HG02885 (cell line): ENCODE measurements at regions not wholly inside any gene's neighbourhood (a gene's known extent, or its start where the extent isn't known, plus 50 kb on each side); places are given as distances from the start of the nearest gene placed in this dataset.

Experiments used
- ATAC-seq: cut with Tn5 transposase; IDR thresholded peaks from one replicate; pipeline ENCODE4 v1.9.1; 2021; ENCODE audit warnings: mild to moderate bottlenecking; ENCODE audit not compliant: unreplicated experiment, poor library complexity

DNA sequence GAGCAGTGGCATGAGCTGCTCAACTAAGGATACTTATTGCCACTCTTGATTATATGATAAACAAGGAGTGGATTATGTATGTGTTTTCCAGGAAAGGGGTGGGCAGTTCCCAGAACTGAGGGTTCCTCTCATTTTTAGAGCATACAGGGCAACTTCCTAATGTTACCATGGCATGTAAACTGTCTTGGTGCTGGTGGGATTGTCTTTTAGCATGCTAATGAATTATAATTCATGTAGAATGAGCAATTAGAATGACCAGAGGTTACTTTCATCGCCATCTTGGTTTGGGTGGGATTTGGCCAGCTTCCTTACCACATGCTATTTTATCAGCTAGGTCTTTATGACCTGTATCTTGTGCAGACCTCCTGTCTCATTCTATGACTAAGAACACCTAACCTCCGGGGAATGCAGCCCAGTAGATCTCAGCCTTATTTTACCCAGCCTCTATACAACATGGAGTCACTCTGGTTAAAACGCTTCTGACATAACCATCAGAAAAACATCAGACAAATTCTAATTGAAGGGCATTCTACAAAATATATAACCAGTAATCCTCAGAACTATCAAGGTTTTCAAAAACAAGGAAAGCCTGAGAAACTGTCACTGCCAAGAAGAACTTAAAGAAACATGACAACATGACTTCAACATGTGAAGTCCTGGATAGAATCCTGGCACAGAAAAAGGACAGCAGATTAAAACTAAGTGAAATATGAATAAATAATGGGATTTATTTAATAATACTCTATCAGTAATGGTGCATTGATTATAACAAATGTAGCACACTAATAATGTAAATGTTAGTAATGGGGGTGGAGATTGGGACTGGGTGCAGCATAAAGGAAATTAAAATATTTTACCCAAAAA, 365.0 kb downstream of the SEMA3D start:
- ATAC-seq: no peak

- ATAC-seq: no peak
Observed at GRCh38 chr7:84820481-84820880, 366.4 kb downstream of the SEMA3D start.

- no peak for ATAC-seq
Observed at GRCh38 chr7:84817016-84817415, 369.8 kb downstream of the SEMA3D start.

DNA sequence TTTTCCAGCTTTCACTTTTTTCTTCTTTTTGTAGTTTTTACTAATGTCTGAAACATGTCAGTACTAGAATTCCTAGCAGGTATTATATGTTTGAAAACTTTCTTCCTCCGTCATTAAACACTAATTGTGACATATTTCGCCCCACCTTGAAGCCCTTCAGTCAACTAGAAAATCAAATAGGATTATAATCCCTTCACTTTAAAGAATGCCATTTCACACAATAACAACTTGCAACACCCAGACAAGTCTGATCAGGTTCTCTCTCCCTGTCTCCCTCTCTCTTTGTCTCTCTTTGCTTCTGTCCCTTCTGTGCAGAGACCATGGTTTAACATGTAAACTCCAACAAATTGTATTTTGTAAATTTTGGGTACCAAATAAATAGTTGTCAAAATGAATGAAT, 373.5 kb downstream of the SEMA3D start:
- no peak for ATAC-seq

- ATAC-seq: no peak
Observed at GRCh38 chr7:84812021-84812420, 374.8 kb downstream of the SEMA3D start.

GRCh38 chr7:84811362-84811761, 375.5 kb downstream of the SEMA3D start:
- no peak for ATAC-seq

GRCh38 chr7:84809877-84810276, 377.0 kb downstream of the SEMA3D start:
- no peak for ATAC-seq

- ATAC-seq: no peak
Observed at GRCh38 chr7:84803979-84804378, 382.9 kb downstream of the SEMA3D start.

DNA sequence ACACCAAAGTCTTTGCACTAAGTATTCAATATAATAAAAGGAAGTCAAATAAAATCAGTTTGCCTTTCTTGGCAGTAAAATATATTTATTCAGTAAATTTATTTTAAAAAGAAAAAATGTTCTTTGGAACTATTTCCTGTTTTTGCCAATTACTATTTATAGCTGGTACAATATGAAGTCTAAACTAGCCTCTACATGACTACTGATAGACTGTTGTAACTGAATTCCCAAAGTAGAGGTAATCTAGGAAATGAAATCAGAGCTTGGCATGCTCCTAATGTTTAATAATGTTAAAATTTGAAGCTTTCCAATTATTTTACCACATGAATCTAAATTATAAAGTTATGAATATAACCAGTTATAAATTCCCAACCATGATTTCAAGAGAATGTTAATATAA, 385.5 kb downstream of the SEMA3D start:
- ATAC-seq: no peak

DNA sequence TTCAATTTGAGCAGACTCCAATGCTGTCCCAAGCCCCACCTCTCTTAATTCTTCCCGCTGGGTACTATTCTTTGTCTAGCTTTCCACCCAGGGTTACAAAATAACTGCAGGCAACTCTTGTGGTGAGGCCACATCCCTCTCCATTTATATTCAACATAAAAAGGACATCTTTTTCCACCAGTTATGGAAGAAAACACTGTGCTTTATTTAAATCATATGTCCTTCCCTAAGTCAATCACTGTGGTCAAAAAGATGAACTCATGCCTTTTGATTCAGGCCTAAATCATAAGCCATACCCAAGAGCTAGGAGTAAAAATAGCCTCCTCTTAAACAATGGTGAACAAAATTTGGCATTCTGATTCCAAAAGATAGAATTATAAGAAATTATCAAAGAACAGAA, 386.0 kb downstream of the SEMA3D start:
- ATAC-seq: no peak

DNA sequence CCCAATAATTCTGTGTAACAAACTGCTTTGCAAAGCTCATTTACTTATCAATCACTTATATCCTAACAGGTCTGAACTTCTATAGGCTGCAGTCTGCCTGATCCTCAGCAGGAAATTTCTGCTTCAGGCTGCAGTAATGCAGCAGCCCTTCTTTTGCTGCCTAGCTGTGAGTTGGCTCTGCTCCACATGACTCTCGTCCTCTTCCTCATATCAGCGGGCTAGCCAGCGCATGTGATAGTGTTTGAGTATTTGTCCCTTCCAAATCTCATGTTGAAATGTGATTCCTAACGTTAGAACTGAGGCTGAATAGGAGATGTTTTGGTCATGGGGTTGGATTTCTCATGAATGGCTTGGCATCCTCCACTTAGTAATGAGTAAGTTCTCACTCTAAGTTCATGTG, 387.8 kb downstream of the SEMA3D start:
- ATAC-seq: no peak

- ATAC-seq: no peak
Observed at GRCh38 chr7:84792231-84792893, 394.5 kb downstream of the SEMA3D start.

GRCh38 chr7:84790882-84791281, 396.0 kb downstream of the SEMA3D start:
- no peak for ATAC-seq

- ATAC-seq: no peak
Observed at GRCh38 chr7:84786073-84786472, 400.8 kb downstream of the SEMA3D start.

DNA sequence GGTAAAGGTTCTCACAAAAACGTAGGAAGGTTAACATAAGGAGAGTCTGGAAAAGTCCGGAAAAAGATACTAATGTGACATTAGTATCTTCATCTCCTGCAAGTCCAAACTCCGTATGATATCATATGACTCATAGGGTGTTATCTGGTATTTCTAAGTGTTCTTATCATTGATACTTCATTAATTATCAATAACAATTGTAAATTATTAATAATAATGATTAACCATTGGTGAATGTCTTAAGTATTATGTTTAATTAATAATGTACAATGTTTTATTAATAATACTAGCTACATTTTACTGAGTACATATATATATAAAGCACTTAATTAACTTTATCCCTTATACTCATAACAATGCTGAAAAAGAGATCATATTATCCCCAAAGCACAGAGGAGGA, 402.4 kb downstream of the SEMA3D start:
- no peak for ATAC-seq

GRCh38 chr7:84783141-84783778, 403.6 kb downstream of the SEMA3D start:
- no peak for ATAC-seq

- no peak for ATAC-seq
Observed at GRCh38 chr7:84781838-84782237, 405.0 kb downstream of the SEMA3D start.

- no peak for ATAC-seq
Observed at GRCh38 chr7:84780158-84781124, 406.4 kb downstream of the SEMA3D start.

- ATAC-seq: no peak
Observed at GRCh38 chr7:84757761-84758160, 429.1 kb downstream of the SEMA3D start.

- no peak for ATAC-seq
Observed at GRCh38 chr7:84746353-84746752, 440.5 kb downstream of the SEMA3D start.
